ENCODE measurements at regions not wholly inside any gene's neighbourhood (a gene's known extent, or its start where the extent isn't known, plus 50 kb on each side); places are given as distances from the start of the nearest gene placed in this dataset.

- CTCF ChIA-PET = interaction anchor here (1.0 kb wide), 1 partner anchor 19 kb away, joined by 3 read pairs; no protein-coding TSS in a partner anchor
- no peak for DNase-seq (ENCODE audit: extremely low spot score)
- no peak for TF ChIP-seq CTCF (IDR thresholded peaks at IDR 0.05; ENCODE audit: control extremely low read depth, extremely low read depth, low read depth, missing control alignments)
- POLR2A ChIA-PET = no interaction called here
These were observed 751.4 kb upstream of the AUTS2 start for GRCh38 chr7:68846811-68847325.

DNA sequence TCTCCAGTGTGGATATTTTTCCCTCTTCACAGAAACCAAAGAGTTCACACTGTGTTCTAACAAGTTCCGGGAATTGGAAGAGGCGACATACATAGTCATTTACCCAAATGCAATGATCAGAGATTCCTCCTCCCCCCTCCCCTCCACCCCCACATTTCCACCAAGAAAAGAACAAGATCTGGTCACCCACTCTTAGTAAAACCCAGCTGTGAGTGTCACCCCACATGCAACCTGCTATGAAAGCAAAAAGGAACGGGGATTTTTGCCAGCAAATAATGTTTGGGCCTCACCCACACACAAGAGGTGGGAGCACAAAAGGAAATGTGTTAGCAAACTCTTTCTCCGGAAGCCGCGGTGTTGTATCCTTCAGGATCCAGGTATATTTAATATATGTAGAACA, 745.0 kb upstream of the AUTS2 start:
- no peak for TF ChIP-seq CTCF (IDR thresholded peaks at IDR 0.05; ENCODE audit: control extremely low read depth, extremely low read depth, low read depth, missing control alignments)
- CTCF ChIA-PET = interaction anchor here (2.9 kb wide), 1 partner anchor 13 kb away, joined by 7 read pairs; no protein-coding TSS in a partner anchor
- no peak for DNase-seq (ENCODE audit: extremely low spot score)
- POLR2A ChIA-PET = no interaction called here

GRCh38 chr7:68857571-68857970, 740.7 kb upstream of the AUTS2 start:
- DNase-seq (ENCODE audit: extremely low spot score) = no peak
- ChIA-PET CTCF (no interaction called here), POLR2A (no interaction called here)
- TF ChIP-seq CTCF (IDR thresholded peaks at IDR 0.05; ENCODE audit: control extremely low read depth, extremely low read depth, low read depth, missing control alignments) = no peak

DNA sequence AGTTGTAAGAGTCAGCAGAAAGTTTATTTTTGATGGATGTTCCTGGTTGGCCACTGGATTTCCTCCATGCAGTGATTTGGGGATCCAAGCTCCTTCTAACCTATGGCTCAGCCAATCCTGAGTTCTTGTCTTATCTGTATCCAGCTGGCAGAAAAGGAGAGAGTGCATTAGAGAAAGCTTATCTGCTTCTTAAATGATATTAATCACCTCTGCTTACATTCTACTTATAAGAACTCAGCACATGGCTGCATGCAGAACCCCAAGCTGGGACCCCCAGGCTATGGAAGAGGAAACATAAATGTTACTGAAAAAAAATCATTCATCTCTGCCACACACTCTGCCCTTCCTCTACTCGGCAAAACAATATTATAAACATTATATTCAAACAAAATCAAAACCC, 739.8 kb upstream of the AUTS2 start:
- DNase-seq (ENCODE audit: extremely low spot score) = no peak
- ChIA-PET CTCF (no interaction called here), POLR2A (no interaction called here)
- no peak for TF ChIP-seq CTCF (IDR thresholded peaks at IDR 0.05; ENCODE audit: control extremely low read depth, extremely low read depth, low read depth, missing control alignments)

- DNase-seq (ENCODE audit: extremely low spot score) = no peak
- no peak for TF ChIP-seq CTCF (IDR thresholded peaks at IDR 0.05; ENCODE audit: control extremely low read depth, extremely low read depth, low read depth, missing control alignments)
- ChIA-PET POLR2A (no interaction called here), CTCF (no interaction called here)
These were observed 737.1 kb upstream of the AUTS2 start for GRCh38 chr7:68861171-68861570.

GRCh38 chr7:68862261-68862660, 736.0 kb upstream of the AUTS2 start:
- CTCF ChIA-PET = no interaction called here

More at GRCh38 chr7:68862261-68862660, 736.0 kb upstream of the AUTS2 start:
- DNase-seq (ENCODE audit: extremely low spot score) = no peak
- no peak for TF ChIP-seq CTCF (IDR thresholded peaks at IDR 0.05; ENCODE audit: control extremely low read depth, extremely low read depth, low read depth, missing control alignments)
- POLR2A ChIA-PET = no interaction called here
